CD4-positive, alpha-beta T cell treated with Interleukin-15 for 4 hours (primary cell): ENCODE measurements at regions not wholly inside any gene's neighbourhood (a gene's known extent, or its start where the extent isn't known, plus 50 kb on each side); places are given as distances from the start of the nearest gene placed in this dataset.
"Not testable (repeated sequence)": the region's sequence is repeated elsewhere in the genome, so short reads cannot be mapped to it uniquely, and the experiment has no call there.

Experiments used
- DNase-seq: peaks from one replicate; pipeline ENCODE4 v3.0.0-alpha.2; 2020; ENCODE audit warnings: low spot score

GRCh38 chr20:11452326-11452725, 465.4 kb upstream of the BTBD3 start:
- DNase-seq: no peak

- no peak for DNase-seq
Measured at GRCh38 chr20:11453430-11453829, 464.3 kb upstream of the BTBD3 start.

- DNase-seq: no peak
Measured at GRCh38 chr20:11454966-11455799, 462.5 kb upstream of the BTBD3 start.

- no peak for DNase-seq
Measured at GRCh38 chr20:11457488-11457887, 460.2 kb upstream of the BTBD3 start.

GRCh38 chr20:11459090-11459890, 458.4 kb upstream of the BTBD3 start:
- no peak for DNase-seq

GRCh38 chr20:11467436-11467835, 450.3 kb upstream of the BTBD3 start:
- no peak for DNase-seq

- no peak for DNase-seq
Measured at GRCh38 chr20:11468880-11469279, 448.8 kb upstream of the BTBD3 start.

GRCh38 chr20:11469795-11470435, 447.8 kb upstream of the BTBD3 start:
- DNase-seq: no peak

- DNase-seq: no peak
Measured at GRCh38 chr20:11473983-11474382, 443.7 kb upstream of the BTBD3 start.

GRCh38 chr20:11483697-11484096, 434.0 kb upstream of the BTBD3 start:
- no peak for DNase-seq

GRCh38 chr20:11484479-11484878, 433.2 kb upstream of the BTBD3 start:
- DNase-seq: no peak

GRCh38 chr20:11492386-11492785, 425.3 kb upstream of the BTBD3 start:
- no peak for DNase-seq

- DNase-seq: no peak
Measured at GRCh38 chr20:11492846-11493245, 424.8 kb upstream of the BTBD3 start.

GRCh38 chr20:11496380-11496779, 421.3 kb upstream of the BTBD3 start:
- no peak for DNase-seq

- no peak for DNase-seq
Measured at GRCh38 chr20:11497545-11497944, 420.1 kb upstream of the BTBD3 start.

- DNase-seq: no peak
Measured at GRCh38 chr20:11499101-11499634, 418.5 kb upstream of the BTBD3 start.

GRCh38 chr20:11502061-11502460, 415.6 kb upstream of the BTBD3 start:
- no peak for DNase-seq

GRCh38 chr20:11502671-11503070, 415.0 kb upstream of the BTBD3 start:
- no peak for DNase-seq

- no peak for DNase-seq
Measured at GRCh38 chr20:11509776-11510175, 407.9 kb upstream of the BTBD3 start.

- DNase-seq: no peak
Measured at GRCh38 chr20:11511821-11512220, 405.9 kb upstream of the BTBD3 start.

GRCh38 chr20:11513241-11513745, 404.4 kb upstream of the BTBD3 start:
- not testable (repeated sequence) for DNase-seq

- DNase-seq: no peak
Measured at GRCh38 chr20:11516448-11516847, 401.2 kb upstream of the BTBD3 start.
